GM12892 (cell line): ENCODE measurements at regions not wholly inside any gene's neighbourhood (a gene's known extent, or its start where the extent isn't known, plus 50 kb on each side); places are given as distances from the start of the nearest gene placed in this dataset.

Source experiments
- POLR2A ChIP-seq: IDR thresholded peaks from 2 replicates; pipeline ENCODE4 v1.6.1; 2011; ENCODE audit warnings: low read depth, low read length, control low read depth
- TAF1 ChIP-seq: IDR thresholded peaks from 2 replicates; pipeline ENCODE4 v1.6.1; 2011; ENCODE audit warnings: low read depth, mild to moderate bottlenecking, control low read depth, low read length, borderline replicate concordance

DNA sequence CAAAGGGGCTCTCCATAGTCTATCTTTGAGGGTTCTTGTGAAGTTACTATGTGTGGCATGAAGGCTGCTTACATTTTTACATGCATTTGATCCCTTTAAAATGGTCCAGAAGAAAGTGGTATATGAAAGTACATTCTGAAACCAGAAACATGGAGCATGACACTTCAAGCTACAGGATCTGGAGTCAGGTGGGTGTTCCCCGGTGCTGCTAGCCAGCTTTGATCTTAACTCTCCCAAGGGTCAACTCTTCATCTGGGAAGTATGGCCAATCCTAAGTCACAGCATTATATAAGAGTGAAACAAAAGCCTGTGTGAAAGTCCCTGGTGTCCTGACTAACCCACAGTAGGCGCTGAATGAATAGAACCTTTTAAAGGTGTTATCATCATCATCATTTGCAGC is 91.0 kb upstream of the TAS2R1 start:
- TF ChIP-seq POLR2A (no peak), TAF1 (no peak)
